Endodermal cell (in vitro differentiated cells): ENCODE measurements at regions not wholly inside any gene's neighbourhood (a gene's known extent, or its start where the extent isn't known, plus 50 kb on each side); places are given as distances from the start of the nearest gene placed in this dataset.

ENCODE experiments used
- DNase-seq: peaks from one replicate; pipeline ENCODE4 v3.0.0-alpha.2; 2017
- H3K27ac ChIP-seq: 2 replicates; pipeline ENCODE4 v1.5.1; 2013; ENCODE audit warnings: mild to moderate bottlenecking, low read depth, low read length, moderate library complexity
- H3K27me3 ChIP-seq: 2 replicates; pipeline ENCODE4 v1.6.1; 2013; ENCODE audit warnings: mild to moderate bottlenecking, low read length, moderate library complexity; ENCODE audit not compliant: insufficient read depth, control insufficient read depth, poor library complexity, severe bottlenecking
- H3K36me3 ChIP-seq: 2 replicates; pipeline ENCODE4 v1.7.0; 2013; ENCODE audit warnings: mild to moderate bottlenecking, low read length, moderate library complexity; ENCODE audit not compliant: control insufficient read depth, insufficient read depth
- H3K4me1 ChIP-seq: one replicate; pipeline ENCODE4 v1.7.0; 2013; ENCODE audit warnings: low read length; ENCODE audit not compliant: control insufficient read depth, insufficient read depth
- H3K4me3 ChIP-seq: 2 replicates; pipeline ENCODE4 v1.5.1; 2013; ENCODE audit warnings: mild to moderate bottlenecking, low read length, moderate library complexity
- H3K9ac ChIP-seq: 2 replicates; pipeline ENCODE4 v1.6.1; 2013; ENCODE audit warnings: mild to moderate bottlenecking, low read length, moderate library complexity; ENCODE audit not compliant: poor library complexity, severe bottlenecking; ENCODE audit errors: extremely low read depth
- H3K9me3 ChIP-seq: 2 replicates; pipeline ENCODE4 v1.6.1; 2013; ENCODE audit warnings: mild to moderate bottlenecking, low read length, moderate library complexity; ENCODE audit not compliant: control insufficient read depth
- H3K27ac Mint-ChIP-seq: 2 replicates; pipeline ENCODE4 v1.8.0; 2020; ENCODE audit warnings: mixed read lengths
- H3K27me3 Mint-ChIP-seq: 2 replicates; pipeline ENCODE4 v1.8.0; 2021; ENCODE audit warnings: mild to moderate bottlenecking, mixed read lengths; ENCODE audit not compliant: insufficient read depth
- H3K36me3 Mint-ChIP-seq: 2 replicates; pipeline ENCODE4 v1.8.0; 2020; ENCODE audit warnings: low read depth, mixed read lengths
- H3K4me1 Mint-ChIP-seq: 2 replicates; pipeline ENCODE4 v1.8.0; 2020; ENCODE audit warnings: mixed read lengths
- H3K4me3 Mint-ChIP-seq: 2 replicates; pipeline ENCODE4 v1.8.0; 2020; ENCODE audit warnings: mild to moderate bottlenecking, moderate library complexity, mixed read lengths
- H3K9me3 Mint-ChIP-seq: 2 replicates; pipeline ENCODE4 v1.8.0; 2020; ENCODE audit warnings: mild to moderate bottlenecking, mixed read lengths
- WGBS, 2 experiments: methylation state at CpG; one replicate each; pipeline versions ENCODE4 v1.1.5 to v1.1.7; 2013; ENCODE audit warnings: missing lambda C conversion rate in 2 of 2, mixed read lengths in 1 of 2; ENCODE audit not compliant: insufficient coverage in 1 of 2, insufficient read length in 1 of 2; 5-methylcytosine and 5-hydroxymethylcytosine counted together
- TF ChIP-seq, protein P1 (sequence below): fragments of 200-600 bp; sonication (generic); conservative IDR thresholded peaks from 2 replicates; pipeline ENCODE4 v1.5.0; 2021; ENCODE audit warnings: antibody characterized with exemption, mild to moderate bottlenecking

- WGBS, 2 experiments: 94 to 100% methylated on average over 5 to 8 of the region's 8 CpGs
- no peaks in the 10 kb centered on the region for H3K27me3 Mint-ChIP-seq
Measured at GRCh38 chr6:163906006-163906710, 491.6 kb downstream of the QKI start.

GRCh38 chr6:163904186-163904585 is 489.7 kb downstream of the QKI start:
- H3K36me3 Mint-ChIP-seq: no peaks in the 10 kb centered on the region
- no peak overlapping the region for H3K9ac ChIP-seq
- TF ChIP-seq, protein P1, sequence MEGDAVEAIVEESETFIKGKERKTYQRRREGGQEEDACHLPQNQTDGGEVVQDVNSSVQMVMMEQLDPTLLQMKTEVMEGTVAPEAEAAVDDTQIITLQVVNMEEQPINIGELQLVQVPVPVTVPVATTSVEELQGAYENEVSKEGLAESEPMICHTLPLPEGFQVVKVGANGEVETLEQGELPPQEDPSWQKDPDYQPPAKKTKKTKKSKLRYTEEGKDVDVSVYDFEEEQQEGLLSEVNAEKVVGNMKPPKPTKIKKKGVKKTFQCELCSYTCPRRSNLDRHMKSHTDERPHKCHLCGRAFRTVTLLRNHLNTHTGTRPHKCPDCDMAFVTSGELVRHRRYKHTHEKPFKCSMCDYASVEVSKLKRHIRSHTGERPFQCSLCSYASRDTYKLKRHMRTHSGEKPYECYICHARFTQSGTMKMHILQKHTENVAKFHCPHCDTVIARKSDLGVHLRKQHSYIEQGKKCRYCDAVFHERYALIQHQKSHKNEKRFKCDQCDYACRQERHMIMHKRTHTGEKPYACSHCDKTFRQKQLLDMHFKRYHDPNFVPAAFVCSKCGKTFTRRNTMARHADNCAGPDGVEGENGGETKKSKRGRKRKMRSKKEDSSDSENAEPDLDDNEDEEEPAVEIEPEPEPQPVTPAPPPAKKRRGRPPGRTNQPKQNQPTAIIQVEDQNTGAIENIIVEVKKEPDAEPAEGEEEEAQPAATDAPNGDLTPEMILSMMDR: no peak
- WGBS, 2 experiments: 86 to 91% methylated on average over 7 of the region's 7 CpGs
- no peaks in the 10 kb centered on the region for H3K9me3 Mint-ChIP-seq
- H3K27me3 Mint-ChIP-seq: no peaks in the 10 kb centered on the region
- no peak overlapping the region for H3K4me3 ChIP-seq
- no peak for DNase-seq
- H3K4me1 ChIP-seq: no peaks in the 10 kb centered on the region
- H3K4me1 Mint-ChIP-seq: peaks cover 5% of the 10 kb centered on the region
- H3K9me3 ChIP-seq: no peaks in the 10 kb centered on the region
- H3K27ac Mint-ChIP-seq: no peak overlapping the region
- no peaks in the 10 kb centered on the region for H3K27me3 ChIP-seq
- H3K27ac ChIP-seq: no peak overlapping the region
- no peak overlapping the region for H3K4me3 Mint-ChIP-seq
- no peaks in the 10 kb centered on the region for H3K36me3 ChIP-seq

More at GRCh38 chr6:163906006-163906710, 491.6 kb downstream of the QKI start:
- no peak overlapping the region for H3K27ac Mint-ChIP-seq
- TF ChIP-seq, protein P1: no peak
- DNase-seq: no peak
- H3K36me3 Mint-ChIP-seq: no peaks in the 10 kb centered on the region
- H3K4me1 Mint-ChIP-seq: no peaks in the 10 kb centered on the region
- Histone ChIP-seq H3K27me3 (no peaks in the 10 kb centered on the region), H3K27ac (no peak overlapping the region), H3K4me1 (no peaks in the 10 kb centered on the region), H3K9ac (no peak overlapping the region), H3K9me3 (no peaks in the 10 kb centered on the region), H3K4me3 (no peak overlapping the region), H3K36me3 (no peaks in the 10 kb centered on the region)
- no peak overlapping the region for H3K4me3 Mint-ChIP-seq
- H3K9me3 Mint-ChIP-seq: no peaks in the 10 kb centered on the region

DNA sequence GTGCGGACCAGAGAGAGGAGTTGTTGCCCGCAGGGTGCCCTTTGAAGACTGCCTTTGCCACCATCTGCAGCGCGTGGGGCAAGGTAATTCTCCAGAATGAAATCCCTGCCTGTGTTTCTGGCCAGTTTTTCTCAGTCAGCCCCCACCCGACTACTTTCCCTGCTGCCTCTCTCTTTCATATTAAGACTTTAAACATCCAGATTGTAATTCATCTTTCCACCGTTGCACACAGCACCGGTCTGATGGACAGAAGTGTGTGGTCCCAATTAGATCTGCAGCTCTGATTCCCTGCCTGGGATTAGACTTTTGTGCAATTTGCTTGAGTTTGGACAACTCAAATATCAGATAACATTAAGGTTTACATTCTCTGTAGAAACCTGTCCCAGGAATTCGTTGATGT is 489.0 kb downstream of the QKI start:
- TF ChIP-seq, protein P1: no peak
- no peak overlapping the region for H3K4me3 Mint-ChIP-seq
- H3K4me1 Mint-ChIP-seq: peaks cover 5% of the 10 kb centered on the region
- Histone ChIP-seq H3K36me3 (no peaks in the 10 kb centered on the region), H3K9me3 (no peaks in the 10 kb centered on the region), H3K4me3 (no peak overlapping the region), H3K4me1 (no peaks in the 10 kb centered on the region), H3K9ac (no peak overlapping the region), H3K27ac (no peak overlapping the region), H3K27me3 (no peaks in the 10 kb centered on the region)
- H3K27me3 Mint-ChIP-seq: no peaks in the 10 kb centered on the region
- H3K36me3 Mint-ChIP-seq: no peaks in the 10 kb centered on the region
- no peaks in the 10 kb centered on the region for H3K9me3 Mint-ChIP-seq
- H3K27ac Mint-ChIP-seq: no peak overlapping the region
- DNase-seq: no peak
- WGBS, 2 experiments: 88 to 100% methylated on average over 8 of the region's 8 CpGs
